RWPE1 (cell line): ENCODE measurements at regions not wholly inside any gene's neighbourhood (a gene's known extent, or its start where the extent isn't known, plus 50 kb on each side); places are given as distances from the start of the nearest gene placed in this dataset.

Experiments
- CTCF ChIA-PET: fragments of 350-600 bp; sonication (Branson Sonifier 250); formaldehyde crosslinking; extraction: SDS; loops from one replicate; lab custom pipeline; 2021; lab: Yijun Ruan, JAX
- POLR2A ChIA-PET: fragments of 400-600 bp; formaldehyde crosslinking; extraction: SDS; loops from one replicate; lab custom pipeline; 2020; ENCODE audit warnings: antibody characterized with exemption; ENCODE audit not compliant: low non-redundant PET; lab: Yijun Ruan, JAX
- DNase-seq: peaks from one replicate; pipeline ENCODE4 v3.0.0; 2012; ENCODE audit warnings: low spot score
- H3K27ac ChIP-seq: fragments of 450-650 bp; 2 replicates; pipeline ENCODE4 v1.5.1; 2017
- CTCF ChIP-seq: fragments of 450-650 bp; conservative IDR thresholded peaks from 2 replicates; pipeline ENCODE4 v1.5.1; 2017; ENCODE audit warnings: low read depth, mild to moderate bottlenecking

- H3K27ac ChIP-seq, result no peak overlapping the region
- ChIA-PET POLR2A (no interaction called here), CTCF (no interaction called here)
- TF ChIP-seq CTCF, result no peak
- DNase-seq, result no peak
Observed at GRCh38 chr12:21713133-21713532, 55.5 kb upstream of the LDHB start.

- CTCF ChIA-PET, result interaction anchor here (0.6 kb wide), 1 partner anchor 123 kb away, joined by 3 read pairs; no protein-coding TSS in a partner anchor
- no peak for DNase-seq
- POLR2A ChIA-PET, result no interaction called here
Observed at GRCh38 chr12:21710958-21711775, 53.5 kb upstream of the LDHB start.

More at GRCh38 chr12:21710958-21711775, 53.5 kb upstream of the LDHB start:
- TF ChIP-seq CTCF, result no peak
- H3K27ac ChIP-seq, result no peak overlapping the region
